SHP77 treated with DMSO at 0.1 percent for 48 hours (cell line): ENCODE measurements at regions not wholly inside any gene's neighbourhood (a gene's known extent, or its start where the extent isn't known, plus 50 kb on each side); places are given as distances from the start of the nearest gene placed in this dataset.
"Not testable (repeated sequence)": the region's sequence is repeated elsewhere in the genome, so short reads cannot be mapped to it uniquely, and the experiment has no call there.

Experiments used
- DNase-seq: peaks from one replicate; lab custom pipeline; 2025; lab: John Stamatoyannopoulos, UW

DNA sequence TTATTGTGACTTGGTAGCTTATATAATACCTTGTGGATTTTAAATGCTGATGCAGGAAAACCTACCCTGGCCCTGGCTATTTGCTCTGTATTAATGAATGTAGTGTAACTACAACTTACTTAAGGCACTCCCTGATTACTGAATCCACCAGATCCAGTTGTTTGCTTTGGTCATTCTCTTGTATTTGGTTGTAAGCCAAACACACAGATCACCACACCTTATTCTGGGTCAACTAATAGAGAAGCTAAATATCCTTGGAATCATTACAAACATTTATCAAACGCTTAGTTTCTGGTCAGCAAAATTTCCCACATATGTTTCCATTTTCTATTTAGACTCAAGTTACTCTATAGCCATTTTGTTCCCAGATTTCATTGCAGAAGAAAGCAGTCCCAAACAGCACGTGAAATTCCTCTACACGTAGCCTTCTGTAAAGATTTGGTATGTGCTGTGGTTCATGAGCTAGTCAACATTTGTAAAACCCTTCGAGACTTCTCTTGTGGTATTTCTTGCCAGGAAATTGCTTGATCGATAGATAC is 322.6 kb downstream of the MEX3B start:
- no peak for DNase-seq

- not testable (repeated sequence) for DNase-seq
Observed at GRCh38 chr15:81716468-81716867, 329.4 kb downstream of the MEX3B start.

DNA sequence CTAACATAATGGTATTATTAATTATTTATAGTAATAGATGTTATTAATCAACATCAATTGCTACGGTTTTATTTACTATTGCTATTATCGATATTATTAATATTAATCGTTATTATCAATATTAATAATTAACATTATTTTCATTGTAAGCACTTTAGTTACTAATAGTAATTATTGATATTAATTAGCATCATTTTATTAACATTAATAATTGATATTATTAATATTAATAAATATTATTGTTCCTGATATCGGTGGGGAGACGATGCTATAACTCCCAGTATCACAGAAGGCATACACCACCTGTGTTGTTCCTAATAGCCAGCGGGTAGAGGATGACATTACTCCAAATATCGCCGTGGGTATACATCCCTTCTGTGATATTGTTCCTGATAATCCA is 335.5 kb downstream of the MEX3B start:
- no peak for DNase-seq

DNA sequence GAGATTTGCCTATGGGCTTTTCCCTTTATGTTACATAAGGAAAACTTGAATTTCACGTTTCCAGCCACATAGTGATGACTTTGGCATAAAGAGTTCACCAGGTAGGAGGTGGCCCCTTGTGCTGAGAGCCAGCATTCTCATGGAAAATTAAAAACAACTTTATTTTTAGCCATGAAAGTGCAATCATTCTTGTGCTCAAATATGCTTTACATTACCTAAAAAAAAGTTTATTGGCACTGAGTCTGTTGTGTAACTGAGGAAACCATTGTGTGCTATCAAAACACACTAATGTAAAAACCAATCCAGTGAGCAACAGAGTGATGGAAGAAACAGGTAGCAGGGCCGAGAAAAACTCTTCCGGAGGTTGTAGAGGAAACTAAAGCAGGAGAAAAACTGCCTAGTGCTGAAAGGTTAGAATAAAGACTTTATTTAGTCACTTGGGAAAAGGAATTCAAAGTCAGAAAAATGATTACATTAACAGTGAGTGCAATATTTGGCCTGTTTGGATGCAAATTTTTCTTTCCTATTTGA is 332.9 kb upstream of the TMC3 start:
- DNase-seq, result not testable (repeated sequence)

GRCh38 chr15:81705727-81706126 is 331.7 kb upstream of the TMC3 start:
- DNase-seq, result not testable (repeated sequence)

DNA sequence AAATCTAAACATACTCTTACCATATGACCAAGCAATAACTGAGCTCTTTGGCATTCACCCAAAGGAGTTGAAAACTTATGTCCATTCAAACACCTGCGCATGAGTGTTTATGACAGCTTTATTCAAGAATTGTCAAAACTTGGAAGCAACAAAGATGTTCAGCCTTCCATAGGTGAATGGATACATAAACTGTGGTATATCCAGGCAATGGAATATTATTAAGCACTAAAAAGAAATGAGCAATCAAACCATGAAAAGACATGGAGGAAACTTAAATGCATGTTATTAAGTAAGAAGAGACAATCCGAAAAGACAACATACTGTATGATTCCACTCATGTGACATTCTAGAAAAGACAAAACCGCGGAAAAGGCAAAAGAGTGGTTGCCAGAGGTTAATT is 312.0 kb upstream of the TMC3 start:
- no peak for DNase-seq

DNA sequence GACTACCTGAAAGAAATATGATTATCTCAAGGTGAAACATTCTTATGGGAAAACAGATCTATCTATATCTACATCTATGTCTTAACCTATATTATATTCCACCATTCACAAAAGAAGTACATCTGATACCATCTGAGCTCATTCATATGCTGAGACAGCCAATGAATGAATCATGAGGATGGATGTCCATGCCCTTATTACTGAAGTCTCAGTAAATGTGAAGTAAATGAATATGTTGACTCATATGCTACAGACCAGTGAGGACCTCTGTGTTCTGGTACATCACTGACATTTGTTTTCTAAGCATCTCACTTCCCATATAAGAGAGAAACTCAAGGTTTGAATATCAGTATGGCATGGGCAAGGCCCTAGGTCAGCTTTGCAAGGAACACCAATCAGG is 311.2 kb upstream of the TMC3 start:
- no peak for DNase-seq

DNA sequence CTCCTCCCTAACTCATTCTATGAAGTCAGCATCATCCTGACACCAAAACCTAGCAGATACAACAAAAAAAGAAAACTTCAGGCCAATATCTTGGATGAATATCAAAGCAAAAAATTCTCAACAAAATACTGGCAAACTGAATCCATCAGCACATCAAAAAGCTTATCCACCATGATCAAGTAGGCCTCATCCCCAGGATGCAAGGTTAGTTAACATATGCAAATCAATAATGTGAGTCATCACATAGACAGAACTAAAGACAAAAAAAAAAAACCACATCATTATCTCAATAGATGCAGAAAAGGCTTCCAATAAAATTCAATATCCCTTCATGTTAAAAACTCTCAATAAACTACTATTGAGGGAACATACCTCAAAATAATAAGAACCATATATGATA is 306.8 kb upstream of the TMC3 start:
- no peak for DNase-seq

DNA sequence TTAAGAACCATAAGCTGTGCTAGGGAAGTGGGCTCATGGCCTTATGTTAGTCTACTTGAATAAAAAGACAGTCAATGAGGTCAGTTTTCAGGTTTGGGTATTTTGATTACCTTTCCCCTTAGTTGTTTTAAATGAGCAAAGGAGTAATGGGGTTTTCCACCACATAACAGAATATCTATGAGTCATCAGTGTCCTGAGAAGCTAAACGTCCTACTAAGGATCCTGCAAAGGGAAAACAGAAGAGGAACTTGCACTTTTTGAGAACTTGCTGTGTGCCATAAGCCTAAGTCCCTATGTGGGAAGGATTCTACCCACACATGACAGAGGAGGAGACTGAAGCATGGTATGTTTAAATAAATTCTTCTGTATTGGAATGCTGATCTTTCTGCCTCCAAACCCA is 292.8 kb upstream of the TMC3 start:
- DNase-seq, result no peak

DNA sequence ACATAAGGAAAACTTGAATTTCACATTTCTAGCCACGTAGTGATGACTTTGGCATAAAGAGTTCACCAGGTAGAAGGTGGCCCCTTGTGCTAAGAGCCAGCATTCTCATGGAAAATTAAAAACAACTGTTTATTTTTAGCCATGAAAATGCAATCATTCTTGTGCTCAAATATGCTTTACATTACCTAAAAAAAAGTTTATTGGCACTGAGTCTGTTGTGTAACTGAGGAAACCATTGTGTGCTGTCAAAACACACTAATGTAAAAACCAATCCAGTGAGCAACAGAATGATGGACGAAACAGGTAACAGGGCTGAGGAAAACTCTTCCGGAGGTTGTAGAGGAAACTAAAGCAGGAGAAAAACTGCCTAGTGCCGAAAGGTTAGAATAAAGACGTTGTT is 287.0 kb upstream of the TMC3 start:
- DNase-seq, result no peak

- DNase-seq, result no peak
Observed at GRCh38 chr15:81653259-81653658, 279.2 kb upstream of the TMC3 start.

GRCh38 chr15:81645470-81645869 is 271.5 kb upstream of the TMC3 start:
- DNase-seq, result no peak

DNA sequence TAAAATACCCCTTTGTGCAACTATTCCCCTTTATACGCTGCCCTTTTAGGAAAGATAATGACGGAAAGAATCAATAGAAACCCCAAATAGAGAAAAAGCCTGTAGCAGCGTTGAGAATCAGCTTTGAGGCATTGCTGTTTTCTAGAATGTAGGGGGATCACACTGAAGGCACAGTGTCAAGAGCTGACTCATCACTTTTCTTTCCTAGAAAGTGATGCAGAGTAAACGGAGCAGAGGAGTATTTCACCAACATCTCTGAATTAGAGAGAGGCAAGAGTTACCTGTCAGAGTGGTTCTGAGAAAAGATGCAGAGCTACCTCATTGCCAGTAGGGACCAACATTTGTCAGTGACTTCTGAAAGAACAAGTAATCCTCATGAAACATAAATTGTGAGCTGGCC is 269.8 kb upstream of the TMC3 start:
- DNase-seq, result no peak

DNA sequence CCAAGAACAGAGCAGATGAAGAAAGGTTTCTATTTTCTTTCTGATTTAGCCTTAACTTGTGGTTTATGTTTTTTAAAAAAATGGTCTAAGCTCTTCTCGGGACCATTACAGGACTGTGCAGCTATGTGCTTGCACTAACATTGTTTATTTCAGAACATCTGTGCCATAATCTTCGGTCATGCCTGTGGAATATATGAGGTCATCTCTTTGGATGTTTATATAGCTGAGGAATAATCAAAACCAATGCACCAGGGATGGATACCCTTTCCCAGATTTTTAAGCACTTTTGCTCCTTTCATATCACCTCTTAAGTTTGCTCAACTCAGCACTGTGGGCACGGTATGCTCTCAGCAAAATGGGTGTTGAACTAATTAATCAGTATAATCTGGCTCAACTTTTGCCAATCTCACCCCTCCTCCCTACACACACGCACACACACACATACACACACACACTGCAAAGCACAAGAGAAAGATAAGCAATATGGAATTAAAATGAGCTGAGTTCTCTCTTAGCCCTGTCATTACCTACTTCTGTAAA is 268.5 kb upstream of the TMC3 start:
- no peak for DNase-seq

DNA sequence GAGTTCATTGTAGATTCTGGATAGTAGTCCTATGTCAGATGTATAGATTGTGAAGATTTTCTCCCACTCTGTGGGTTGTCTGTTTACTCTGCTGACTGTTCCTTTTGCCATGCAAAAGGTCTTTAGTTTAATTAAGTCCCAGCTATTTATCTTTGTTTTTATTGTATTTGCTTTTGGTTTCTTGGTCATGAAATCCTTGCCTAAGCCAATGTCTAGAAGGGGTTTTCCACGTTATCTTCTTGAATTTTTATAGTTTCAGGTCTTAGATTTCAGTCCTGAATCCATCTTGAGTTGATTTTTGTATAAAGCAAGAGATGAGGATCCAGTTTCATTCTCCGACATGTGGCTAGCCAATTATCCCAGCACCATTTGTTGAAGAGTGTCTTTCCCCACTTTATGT is 262.1 kb upstream of the TMC3 start:
- not testable (repeated sequence) for DNase-seq

GRCh38 chr15:81633889-81634288 is 259.9 kb upstream of the TMC3 start:
- DNase-seq, result no peak

GRCh38 chr15:81625896-81626295 is 251.9 kb upstream of the TMC3 start:
- no peak for DNase-seq

DNA sequence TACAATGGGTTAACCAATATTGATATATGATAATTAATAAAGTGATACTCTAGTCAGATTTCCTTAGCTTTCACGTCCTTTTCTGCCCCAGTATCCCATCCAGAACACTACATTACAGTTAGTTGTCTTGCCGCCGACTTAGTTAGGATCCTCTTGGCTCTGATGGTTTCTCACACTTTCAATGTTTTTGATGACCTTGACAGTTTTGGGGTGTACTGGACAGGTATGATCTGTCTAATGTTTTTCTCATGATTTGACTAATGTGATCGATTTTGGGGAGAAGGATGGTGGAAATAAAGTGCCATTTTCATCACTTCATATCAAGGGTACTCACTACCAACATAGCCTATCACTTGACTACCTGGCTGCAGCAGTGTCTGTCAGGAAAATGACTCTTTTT is 245.0 kb upstream of the TMC3 start:
- no peak for DNase-seq

DNA sequence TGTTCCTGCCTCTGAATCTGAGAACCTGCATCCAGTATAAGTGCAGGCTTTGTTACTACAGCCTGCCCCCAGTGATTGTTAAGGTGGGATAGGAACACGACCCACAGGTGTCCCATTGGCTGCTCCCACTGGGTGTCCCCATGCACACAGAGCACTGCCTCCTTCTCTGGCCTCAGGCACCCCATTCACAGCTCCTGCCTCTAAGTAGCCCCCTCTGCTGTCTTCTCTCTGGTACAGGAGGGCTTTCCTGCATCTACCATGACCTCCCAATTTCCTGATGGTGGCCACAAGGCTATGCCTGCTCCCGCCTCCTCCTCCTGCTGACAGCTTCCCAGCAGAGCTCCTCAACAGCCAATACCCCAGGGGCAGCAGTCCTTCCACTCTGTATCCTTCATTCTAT is 238.6 kb upstream of the TMC3 start:
- DNase-seq, result no peak

DNA sequence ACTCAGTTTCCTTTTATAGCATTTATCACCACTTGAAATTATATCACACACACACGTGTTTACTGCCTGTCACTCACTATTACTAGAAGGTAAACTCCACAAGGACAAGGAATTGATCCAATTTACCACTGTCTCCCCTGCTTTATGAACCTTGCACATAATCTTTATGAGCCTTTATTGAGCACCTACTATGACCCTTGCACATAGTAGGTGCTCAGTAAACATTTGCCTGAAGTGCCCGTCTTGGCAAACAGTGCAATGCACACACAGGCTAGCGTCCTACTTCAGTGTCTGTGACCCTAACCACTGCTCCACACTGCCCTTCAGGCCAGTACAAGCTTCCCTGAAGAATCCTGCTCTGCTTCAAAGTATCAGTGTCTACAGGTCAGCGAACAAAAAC is 237.7 kb upstream of the TMC3 start:
- DNase-seq, result no peak

GRCh38 chr15:81608309-81608829 is 234.4 kb upstream of the TMC3 start:
- DNase-seq, result no peak

GRCh38 chr15:81604713-81605112 is 230.7 kb upstream of the TMC3 start:
- no peak for DNase-seq

DNA sequence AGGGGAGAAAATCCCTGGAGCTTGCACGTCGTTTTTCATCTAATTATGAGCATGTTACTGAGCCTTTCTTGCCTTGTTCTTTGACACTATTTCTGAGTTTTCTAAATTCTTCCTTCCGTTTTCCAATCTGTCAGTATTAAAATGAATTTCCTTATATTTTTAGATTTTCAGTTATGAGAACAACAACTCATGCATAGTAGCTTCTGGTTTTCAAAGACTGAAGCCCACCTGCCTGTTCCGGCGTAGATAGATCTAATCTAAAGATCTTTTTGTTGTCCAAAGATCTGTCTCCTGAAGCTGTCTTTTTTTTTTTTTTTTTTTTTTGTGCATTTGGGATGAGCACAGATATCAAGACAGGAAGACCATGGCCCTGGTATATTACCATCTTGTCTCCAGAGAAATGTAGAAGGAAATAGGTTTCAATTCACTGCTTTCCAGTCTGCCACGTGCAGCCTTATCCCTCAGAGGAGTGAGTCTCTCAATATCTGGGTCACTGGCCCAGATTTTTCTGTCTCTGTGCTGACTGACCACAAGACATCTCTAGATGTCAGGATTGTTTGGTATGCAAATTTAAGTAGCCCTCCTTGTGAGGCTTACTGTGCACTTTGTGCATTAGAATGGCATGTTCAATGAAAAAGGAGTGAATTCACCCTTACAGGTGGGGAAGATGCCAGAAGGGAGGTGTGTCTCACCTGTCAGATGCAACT is 222.3 kb upstream of the TMC3 start:
- DNase-seq, result no peak

DNA sequence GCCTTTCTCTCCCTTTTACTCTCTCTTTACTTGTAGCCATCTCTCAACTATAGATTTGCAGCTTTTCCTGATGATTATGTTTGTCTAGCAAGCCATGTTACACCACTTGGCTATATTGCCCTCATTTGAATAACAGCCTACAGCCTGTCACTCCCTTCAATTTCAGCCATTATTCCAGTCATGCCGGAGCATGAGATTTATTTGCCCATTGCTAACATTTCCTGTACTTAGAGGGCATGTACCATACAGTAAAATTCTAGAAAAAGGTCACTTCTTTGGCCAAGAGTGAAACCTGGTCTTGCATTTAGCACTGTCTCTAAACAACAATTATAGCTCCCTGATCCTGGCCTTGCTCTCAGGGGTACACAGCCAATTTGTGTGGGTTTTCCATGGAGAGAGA is 221.7 kb upstream of the TMC3 start:
- DNase-seq, result no peak
